ENCODE measurements at regions not wholly inside any gene's neighbourhood (a gene's known extent, or its start where the extent isn't known, plus 50 kb on each side); places are given as distances from the start of the nearest gene placed in this dataset.

- no peak overlapping the region for H3K4me3 ChIP-seq (replicated peaks; ENCODE audit: insufficient read depth, low read length)
- H3K27me3 ChIP-seq (ENCODE audit: insufficient read depth, poor library complexity, severe bottlenecking): no peaks in the 10 kb centered on the region
- TF ChIP-seq CTCF (IDR thresholded peaks at IDR 0.05; ENCODE audit: insufficient read depth, low read length) (no peak), POLR2AphosphoS5 (IDR thresholded peaks at IDR 0.05; ENCODE audit: low read depth) (no peak), GABPA (IDR thresholded peaks at IDR 0.05; ENCODE audit: low read depth) (no peak)
- H3K27ac ChIP-seq (replicated peaks): no peak overlapping the region
- DNase-seq (ENCODE audit: low read depth in 1 of 2, low spot score in 1 of 2): no peak
Measured at GRCh38 chr4:24404281-24404680, 180.1 kb downstream of the DHX15 start.

GRCh38 chr4:24403265-24403664, 181.1 kb downstream of the DHX15 start:
- H3K27ac ChIP-seq (replicated peaks): no peak overlapping the region
- no peaks in the 10 kb centered on the region for H3K27me3 ChIP-seq (ENCODE audit: insufficient read depth, poor library complexity, severe bottlenecking)
- H3K4me3 ChIP-seq (replicated peaks; ENCODE audit: insufficient read depth, low read length): no peak overlapping the region
- DNase-seq (ENCODE audit: low read depth in 1 of 2, low spot score in 1 of 2): no peak
- TF ChIP-seq GABPA (IDR thresholded peaks at IDR 0.05; ENCODE audit: low read depth) (no peak), CTCF (IDR thresholded peaks at IDR 0.05; ENCODE audit: insufficient read depth, low read length) (no peak), REST (IDR thresholded peaks at IDR 0.05; ENCODE audit: insufficient replicate concordance, low read depth) (no peak), SPI1 (IDR thresholded peaks at IDR 0.05; ENCODE audit: borderline replicate concordance, low read depth) (no peak), POLR2AphosphoS5 (IDR thresholded peaks at IDR 0.05; ENCODE audit: low read depth) (no peak)

- Histone ChIP-seq H3K4me3 (replicated peaks; ENCODE audit: insufficient read depth, low read length) (no peak overlapping the region), H3K27ac (replicated peaks) (no peak overlapping the region), H3K27me3 (ENCODE audit: insufficient read depth, poor library complexity, severe bottlenecking) (no peaks in the 10 kb centered on the region)
- no peak for DNase-seq (ENCODE audit: low read depth in 1 of 2, low spot score in 1 of 2)
- TF ChIP-seq CTCF (IDR thresholded peaks at IDR 0.05; ENCODE audit: insufficient read depth, low read length) (no peak), GABPA (IDR thresholded peaks at IDR 0.05; ENCODE audit: low read depth) (no peak), REST (IDR thresholded peaks at IDR 0.05; ENCODE audit: insufficient replicate concordance, low read depth) (no peak), POLR2AphosphoS5 (IDR thresholded peaks at IDR 0.05; ENCODE audit: low read depth) (no peak), SPI1 (IDR thresholded peaks at IDR 0.05; ENCODE audit: borderline replicate concordance, low read depth) (no peak)
Measured at GRCh38 chr4:24400537-24400936, 183.8 kb downstream of the DHX15 start.

GRCh38 chr4:24396988-24397387, 187.4 kb downstream of the DHX15 start:
- TF ChIP-seq GABPA (IDR thresholded peaks at IDR 0.05; ENCODE audit: low read depth) (no peak), POLR2AphosphoS5 (IDR thresholded peaks at IDR 0.05; ENCODE audit: low read depth) (no peak), CTCF (IDR thresholded peaks at IDR 0.05; ENCODE audit: insufficient read depth, low read length) (no peak), SPI1 (IDR thresholded peaks at IDR 0.05; ENCODE audit: borderline replicate concordance, low read depth) (no peak), REST (IDR thresholded peaks at IDR 0.05; ENCODE audit: insufficient replicate concordance, low read depth) (no peak)
- Histone ChIP-seq H3K27ac (replicated peaks) (no peak overlapping the region), H3K4me3 (replicated peaks; ENCODE audit: insufficient read depth, low read length) (no peak overlapping the region), H3K27me3 (ENCODE audit: insufficient read depth, poor library complexity, severe bottlenecking) (no peaks in the 10 kb centered on the region)
- DNase-seq (ENCODE audit: low read depth in 1 of 2, low spot score in 1 of 2): no peak

Measured in HL-60 (cell line).